ENCODE measurements at regions not wholly inside any gene's neighbourhood (a gene's known extent, or its start where the extent isn't known, plus 50 kb on each side); places are given as distances from the start of the nearest gene placed in this dataset.

DNA sequence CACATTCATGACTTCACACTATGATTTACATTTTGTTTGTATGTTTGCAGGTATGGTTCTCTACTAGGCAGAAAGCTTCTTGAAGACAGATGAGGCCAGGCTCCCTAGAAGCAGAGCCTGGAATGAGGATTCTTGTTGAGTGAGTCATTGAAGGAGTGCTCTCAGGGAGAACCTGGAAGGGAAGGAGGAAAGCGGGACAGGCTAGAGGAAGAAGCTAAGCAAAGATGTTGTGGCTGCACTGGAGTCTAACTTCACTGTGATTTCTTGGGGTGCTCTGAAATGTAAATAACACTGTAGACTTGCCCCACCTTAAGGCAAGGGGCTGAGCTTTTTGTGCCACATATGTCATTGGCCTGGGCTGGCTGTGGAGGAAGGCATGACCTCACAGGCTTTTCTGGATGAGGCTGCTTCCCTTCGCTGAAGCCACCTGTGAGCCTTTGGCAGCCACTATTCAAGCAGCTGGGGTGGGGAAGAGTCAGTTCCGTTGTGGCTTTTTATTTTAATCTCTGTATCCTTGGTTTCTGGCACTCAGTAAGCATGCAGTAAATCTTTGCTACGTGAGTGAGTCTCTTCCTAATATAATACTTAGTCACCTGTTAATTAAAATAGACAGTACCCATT is 307.3 kb downstream of the SV2B start:
- Histone ChIP-seq H3K4me3 (no peak overlapping the region), H3K4me1 (peaks cover 27% of the 10 kb centered on the region), H3K27me3 (ENCODE audit: low read depth) (no peaks in the 10 kb centered on the region), H3K9me3 (replicated peaks) (no peaks in the 10 kb centered on the region), H3K36me3 (no peaks in the 10 kb centered on the region), H3K27ac (replicated peaks) (peak overlapping the region; percentile 58)
- TF ChIP-seq, protein P1, sequence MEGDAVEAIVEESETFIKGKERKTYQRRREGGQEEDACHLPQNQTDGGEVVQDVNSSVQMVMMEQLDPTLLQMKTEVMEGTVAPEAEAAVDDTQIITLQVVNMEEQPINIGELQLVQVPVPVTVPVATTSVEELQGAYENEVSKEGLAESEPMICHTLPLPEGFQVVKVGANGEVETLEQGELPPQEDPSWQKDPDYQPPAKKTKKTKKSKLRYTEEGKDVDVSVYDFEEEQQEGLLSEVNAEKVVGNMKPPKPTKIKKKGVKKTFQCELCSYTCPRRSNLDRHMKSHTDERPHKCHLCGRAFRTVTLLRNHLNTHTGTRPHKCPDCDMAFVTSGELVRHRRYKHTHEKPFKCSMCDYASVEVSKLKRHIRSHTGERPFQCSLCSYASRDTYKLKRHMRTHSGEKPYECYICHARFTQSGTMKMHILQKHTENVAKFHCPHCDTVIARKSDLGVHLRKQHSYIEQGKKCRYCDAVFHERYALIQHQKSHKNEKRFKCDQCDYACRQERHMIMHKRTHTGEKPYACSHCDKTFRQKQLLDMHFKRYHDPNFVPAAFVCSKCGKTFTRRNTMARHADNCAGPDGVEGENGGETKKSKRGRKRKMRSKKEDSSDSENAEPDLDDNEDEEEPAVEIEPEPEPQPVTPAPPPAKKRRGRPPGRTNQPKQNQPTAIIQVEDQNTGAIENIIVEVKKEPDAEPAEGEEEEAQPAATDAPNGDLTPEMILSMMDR (IDR thresholded peaks at IDR 0.05; ENCODE audit: borderline replicate concordance) = no peak
- peak; percentile 19 for DNase-seq
- intact Hi-C loops (cut with micrococcal nuclease) = no loop called here

DNA sequence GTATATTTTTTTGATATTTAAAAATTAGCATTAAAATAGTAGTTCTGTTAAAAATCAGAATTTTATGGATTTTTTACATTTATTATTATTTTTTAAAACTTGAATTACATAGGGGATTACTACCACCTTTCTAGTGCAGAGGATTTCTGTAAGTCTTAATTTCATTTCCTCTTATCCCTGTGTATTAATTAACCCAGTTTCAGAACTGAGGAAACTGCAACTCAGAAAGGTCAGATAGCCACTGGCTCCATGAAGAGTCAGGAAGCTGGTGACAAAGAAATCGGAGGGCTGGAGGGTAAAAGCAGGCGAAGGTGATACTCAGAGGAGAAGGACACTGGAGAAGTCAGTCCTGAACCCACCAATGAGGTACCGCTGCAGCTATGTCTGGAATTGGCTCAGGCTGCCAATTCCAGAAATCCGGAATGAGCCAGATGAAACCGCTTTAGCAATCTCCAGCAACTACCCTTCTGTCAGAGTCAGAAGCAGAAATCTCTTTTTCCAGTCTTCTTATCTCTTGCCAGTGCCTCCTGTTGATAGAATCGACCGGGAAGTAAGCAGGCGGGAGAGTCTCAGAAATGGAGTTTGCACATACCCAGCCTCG is 308.5 kb downstream of the SV2B start:
- peak overlapping the region; percentile 41 for H3K4me3 ChIP-seq
- H3K4me1 ChIP-seq = peaks cover 27% of the 10 kb centered on the region
- DNase-seq = peak; percentile 14
- no peaks in the 10 kb centered on the region for H3K9me3 ChIP-seq (replicated peaks)
- TF ChIP-seq, protein P1 (IDR thresholded peaks at IDR 0.05; ENCODE audit: borderline replicate concordance) = no peak
- no peaks in the 10 kb centered on the region for H3K36me3 ChIP-seq
- intact Hi-C loops (cut with micrococcal nuclease) = no loop called here
- H3K27me3 ChIP-seq (ENCODE audit: low read depth) = no peaks in the 10 kb centered on the region
- H3K27ac ChIP-seq (replicated peaks) = peak overlapping the region; percentile 58

DNA sequence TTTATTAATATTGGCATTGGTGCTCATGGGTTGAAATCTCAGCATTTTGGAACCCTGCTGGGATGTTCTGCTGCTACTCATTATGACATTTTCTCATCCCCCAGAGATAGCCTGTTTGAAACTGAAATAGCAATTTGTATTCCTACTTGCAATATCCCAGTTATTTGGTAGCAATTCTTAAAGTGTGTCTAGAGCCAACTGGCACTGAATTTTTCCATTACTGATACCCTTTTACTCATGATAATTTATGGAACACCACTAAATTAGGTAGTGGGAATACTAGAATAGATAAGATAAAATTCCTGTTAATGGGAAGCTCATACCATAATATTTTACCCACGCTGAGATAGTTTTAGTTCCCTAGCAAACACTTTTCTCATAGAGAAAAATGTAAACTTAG is 309.3 kb downstream of the SV2B start:
- H3K36me3 ChIP-seq = no peaks in the 10 kb centered on the region
- TF ChIP-seq, protein P1 (IDR thresholded peaks at IDR 0.05; ENCODE audit: borderline replicate concordance) = no peak
- intact Hi-C loops (cut with micrococcal nuclease) = no loop called here
- no peaks in the 10 kb centered on the region for H3K27me3 ChIP-seq (ENCODE audit: low read depth)
- peaks cover 27% of the 10 kb centered on the region for H3K4me1 ChIP-seq
- DNase-seq = no peak
- H3K9me3 ChIP-seq (replicated peaks) = no peaks in the 10 kb centered on the region
- H3K4me3 ChIP-seq = peak overlapping the region; percentile 41
- peak overlapping the region; percentile 58 for H3K27ac ChIP-seq (replicated peaks)

DNA sequence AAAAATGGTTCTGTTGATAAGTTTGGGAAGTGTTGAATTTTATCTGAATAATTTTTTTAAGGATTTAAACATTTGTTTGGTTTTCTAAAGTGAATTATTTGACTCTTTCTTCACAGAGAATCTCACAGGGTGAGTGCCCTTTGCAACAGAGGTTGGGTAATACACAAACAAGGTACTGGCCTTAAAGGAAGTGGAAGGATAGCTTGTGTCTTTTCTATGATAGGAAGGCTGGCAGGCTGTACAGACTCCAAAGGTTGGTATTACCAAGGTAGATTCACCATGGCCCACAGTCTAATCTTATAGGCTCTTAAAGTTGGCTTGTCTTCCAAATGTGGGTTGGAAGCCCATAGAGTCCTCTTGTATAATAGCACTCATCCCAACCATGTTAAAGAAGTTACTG is 311.5 kb downstream of the SV2B start:
- no peaks in the 10 kb centered on the region for H3K36me3 ChIP-seq
- no peak for DNase-seq
- no peaks in the 10 kb centered on the region for H3K27me3 ChIP-seq (ENCODE audit: low read depth)
- intact Hi-C loops (cut with micrococcal nuclease) = no loop called here
- no peak overlapping the region for H3K27ac ChIP-seq (replicated peaks)
- H3K9me3 ChIP-seq (replicated peaks) = no peaks in the 10 kb centered on the region
- H3K4me3 ChIP-seq = no peak overlapping the region
- H3K4me1 ChIP-seq = peaks cover 27% of the 10 kb centered on the region
- TF ChIP-seq, protein P1 (IDR thresholded peaks at IDR 0.05; ENCODE audit: borderline replicate concordance) = no peak

DNA sequence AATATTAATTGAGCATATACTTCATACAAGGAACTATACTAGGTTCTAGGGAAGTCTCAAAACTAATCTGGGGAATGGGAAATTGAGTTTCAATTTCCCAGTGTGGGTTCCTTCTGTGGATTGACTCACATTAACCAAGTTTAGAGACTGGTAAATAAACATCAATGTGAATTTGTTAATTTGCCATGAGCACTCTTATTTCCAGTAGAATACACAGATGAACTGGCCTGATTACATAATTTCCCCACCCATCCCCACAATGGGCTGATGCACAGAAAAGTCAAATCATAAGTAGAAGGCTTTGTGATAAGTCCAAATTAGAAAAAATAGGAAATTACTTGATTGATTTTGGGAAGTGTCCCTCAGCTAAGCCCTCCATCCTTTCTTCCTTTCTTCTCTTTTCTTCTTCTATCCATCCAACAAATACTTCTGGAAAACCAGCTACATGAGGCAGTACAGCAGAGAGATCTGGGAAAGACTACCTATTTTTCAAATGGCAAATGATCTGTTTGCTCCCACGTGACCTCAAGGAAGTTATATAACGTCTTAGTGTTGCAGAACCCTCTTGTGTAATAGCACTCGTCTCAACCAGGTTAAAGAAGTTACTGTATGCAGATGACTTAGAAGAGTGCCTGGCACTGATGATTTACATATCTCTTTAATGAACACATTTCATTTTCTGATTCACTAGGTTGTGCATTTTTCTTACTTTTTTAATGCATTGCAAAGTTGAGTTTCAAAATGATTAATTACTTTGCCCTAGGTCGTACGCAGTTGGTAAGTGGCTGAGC is 312.3 kb downstream of the SV2B start:
- intact Hi-C loops (cut with micrococcal nuclease) = no loop called here

More for the DNA sequence above, 312.3 kb downstream of the SV2B start:
- H3K4me3 ChIP-seq = no peak overlapping the region
- H3K9me3 ChIP-seq (replicated peaks) = no peaks in the 10 kb centered on the region
- no peaks in the 10 kb centered on the region for H3K27me3 ChIP-seq (ENCODE audit: low read depth)
- DNase-seq = no peak
- TF ChIP-seq, protein P1 (IDR thresholded peaks at IDR 0.05; ENCODE audit: borderline replicate concordance) = no peak
- peaks cover 23% of the 10 kb centered on the region for H3K4me1 ChIP-seq
- H3K36me3 ChIP-seq = no peaks in the 10 kb centered on the region
- H3K27ac ChIP-seq (replicated peaks) = no peak overlapping the region

All from left ventricle myocardium inferior (tissue), 1 donor.